Mesenchymal stem cell (in vitro differentiated cells and primary cell): ENCODE measurements at regions not wholly inside any gene's neighbourhood (a gene's known extent, or its start where the extent isn't known, plus 50 kb on each side); places are given as distances from the start of the nearest gene placed in this dataset. TPM values are rescaled to one million over a fixed set of nuclear protein-coding genes. Genes with fewer than 3 reads are reported as not detected.

Experiments used
- DNase-seq: peaks from one replicate; pipeline ENCODE4 v3.0.0-alpha.2; 2013
- H2AFZ ChIP-seq: one replicate; pipeline ENCODE4 v1.6.1; 2013; ENCODE audit warnings: low read depth, mild to moderate bottlenecking, control low read depth, inconsistent platforms, low read length, moderate library complexity
- H2AK5ac ChIP-seq: 2 replicates; pipeline ENCODE4 v1.6.1; 2013; ENCODE audit warnings: low read length, moderate library complexity, mild to moderate bottlenecking, inconsistent platforms; ENCODE audit not compliant: severe bottlenecking
- H2BK120ac ChIP-seq: one replicate; pipeline ENCODE4 v1.6.1; 2013; ENCODE audit warnings: low read depth, mild to moderate bottlenecking, inconsistent platforms, low read length, moderate library complexity
- H2BK12ac ChIP-seq, 2 experiments: one replicate each; pipeline ENCODE4 v1.6.1; 2013; ENCODE audit warnings: inconsistent platforms in 2 of 2, low read length in 2 of 2, mild to moderate bottlenecking in 2 of 2, moderate library complexity in 2 of 2, control low read depth in 1 of 2
- H2BK15ac ChIP-seq: one replicate; pipeline ENCODE4 v1.6.1; 2013; ENCODE audit warnings: mild to moderate bottlenecking, low read depth, inconsistent platforms; ENCODE audit not compliant: poor library complexity, severe bottlenecking
- H2BK5ac ChIP-seq: 2 replicates; pipeline ENCODE4 v1.6.1; 2013; ENCODE audit warnings: low read depth, mild to moderate bottlenecking, low read length, control low read depth, inconsistent platforms; ENCODE audit not compliant: poor library complexity, severe bottlenecking
- H3K14ac ChIP-seq, 2 experiments: one replicate each; pipeline ENCODE4 v1.6.1; 2013; ENCODE audit warnings: inconsistent platforms in 2 of 2, low read length in 2 of 2, control low read depth in 1 of 2, mild to moderate bottlenecking in 1 of 2, moderate library complexity in 1 of 2
- H3K18ac ChIP-seq, 2 experiments: one replicate each; pipeline ENCODE4 v1.6.1; 2013; ENCODE audit warnings: inconsistent platforms in 2 of 2, low read length in 2 of 2, control low read depth in 1 of 2, low read depth in 1 of 2, mild to moderate bottlenecking in 1 of 2
- H3K23ac ChIP-seq, 2 experiments: one replicate each; pipeline ENCODE4 v1.6.1; 2013; ENCODE audit warnings: inconsistent platforms in 2 of 2, low read length in 2 of 2, mild to moderate bottlenecking in 2 of 2, moderate library complexity in 2 of 2, control low read depth in 1 of 2
- H3K27ac ChIP-seq: 2 replicates; pipeline ENCODE4 v1.5.1; 2013; ENCODE audit warnings: mild to moderate bottlenecking, moderate library complexity, low read length, control low read depth, inconsistent platforms; ENCODE audit not compliant: poor library complexity, severe bottlenecking
- H3K27me3 ChIP-seq, 2 experiments: 2 replicates each; pipeline versions ENCODE4 v1.6.1 to v1.7.0; 2013; ENCODE audit warnings: low read length in 2 of 2, mild to moderate bottlenecking in 2 of 2, moderate library complexity in 2 of 2, control low read depth in 1 of 2, inconsistent platforms in 1 of 2; ENCODE audit not compliant: control insufficient read depth in 1 of 2, insufficient read depth in 1 of 2
- H3K36me3 ChIP-seq, 2 experiments: 2 replicates each; pipeline versions ENCODE4 v1.6.1 to v1.7.0; 2013; ENCODE audit warnings: low read length in 2 of 2, control low read depth in 1 of 2, inconsistent platforms in 1 of 2, low read depth in 1 of 2, mild to moderate bottlenecking in 1 of 2; ENCODE audit not compliant: insufficient read depth in 2 of 2, control insufficient read depth in 1 of 2
- H3K4ac ChIP-seq, 2 experiments: one replicate each; pipeline ENCODE4 v1.6.1; 2013; ENCODE audit warnings: inconsistent platforms in 2 of 2, low read length in 2 of 2, mild to moderate bottlenecking in 2 of 2, moderate library complexity in 2 of 2, control low read depth in 1 of 2, low read depth in 1 of 2
- H3K4me1 ChIP-seq: 2 replicates; pipeline ENCODE4 v1.6.1; 2013; ENCODE audit warnings: low read depth, low read length, control low read depth; ENCODE audit not compliant: control insufficient read depth, insufficient read depth
- H3K4me2 ChIP-seq: 2 replicates; pipeline ENCODE4 v1.6.1; 2013; ENCODE audit warnings: low read length, mild to moderate bottlenecking, inconsistent platforms; ENCODE audit not compliant: poor library complexity, severe bottlenecking
- H3K4me3 ChIP-seq, 2 experiments: 2 replicates each; pipeline versions ENCODE4 v1.5.1 to v1.7.0; 2013; ENCODE audit warnings: low read length in 2 of 2, mild to moderate bottlenecking in 2 of 2, control low read depth in 1 of 2, low read depth in 1 of 2; ENCODE audit not compliant: insufficient read depth in 1 of 2
- H3K79me1 ChIP-seq: replicated peaks from 2 replicates; pipeline ENCODE4 v1.6.1; 2013; ENCODE audit warnings: mild to moderate bottlenecking, control low read depth, low read length, inconsistent platforms; ENCODE audit not compliant: poor library complexity, severe bottlenecking
- H3K9ac ChIP-seq: 2 replicates; pipeline ENCODE4 v1.7.0; 2013; ENCODE audit warnings: mild to moderate bottlenecking, low read length, moderate library complexity
- H3K9me3 ChIP-seq: 2 replicates; pipeline ENCODE4 v1.7.0; 2013; ENCODE audit warnings: mild to moderate bottlenecking, low read length; ENCODE audit not compliant: control insufficient read depth
- H4K8ac ChIP-seq: one replicate; pipeline ENCODE4 v1.6.1; 2013; ENCODE audit warnings: inconsistent platforms, mild to moderate bottlenecking, low read length, moderate library complexity
- H4K91ac ChIP-seq: one replicate; pipeline ENCODE4 v1.6.1; 2013; ENCODE audit warnings: mild to moderate bottlenecking, low read length, inconsistent platforms
- WGBS: methylation state at CpG from one replicate; pipeline ENCODE4 v1.1.7; 2013; ENCODE audit warnings: mixed read lengths; 5-methylcytosine and 5-hydroxymethylcytosine counted together
- small RNA-seq: library from polyadenylated mRNA; stranded (forward); fragments of <200 nt; extraction: miRNeasy Mini kit (QIAGEN cat#:217004); gene quantifications from one replicate; pipeline ENCODE3, GENCODE V24; 2013; ENCODE audit warnings: low read depth

- no CpG with 5 or more reads among the region's 3 CpGs for WGBS
- Histone ChIP-seq H3K79me1 (no peaks in the 10 kb centered on the region), H2BK12ac (no peak overlapping the region), H2BK15ac (no peak overlapping the region), H3K27ac (no peak overlapping the region), H3K14ac (no peak overlapping the region), H3K4me3 (no peak overlapping the region), H3K36me3 (no peaks in the 10 kb centered on the region), H2BK120ac (no peak overlapping the region), H2AFZ (no peak overlapping the region), H3K4ac (no peak overlapping the region), H3K4me2 (no peak overlapping the region), H3K9ac (no peak overlapping the region), H2BK5ac (no peak overlapping the region), H4K91ac (no peak overlapping the region), H3K18ac (no peak overlapping the region), H3K27me3 (peaks cover 0 to 37% of the 10 kb centered on the region in 2 experiments), H3K4me1 (no peaks in the 10 kb centered on the region), H3K9me3 (no peaks in the 10 kb centered on the region), H3K23ac (no peak overlapping the region), H4K8ac (no peak overlapping the region), H2AK5ac (no peak overlapping the region)
- DNase-seq: no peak
These were observed 50.2 kb upstream of the LYZL1 start for GRCh38 chr10:29238523-29239135.

Small RNAs in the stretch of these regions (small RNA-seq; reads per million reads assigned to genes)
- gene AL355376.1: not detected
- not detected for gene AL355376.2
- gene RNA5SP308: not detected
- gene RNU6-270P: not detected
